HG03280 (cell line): ENCODE measurements at regions not wholly inside any gene's neighbourhood (a gene's known extent, or its start where the extent isn't known, plus 50 kb on each side); places are given as distances from the start of the nearest gene placed in this dataset.
"Not testable (repeated sequence)": the region's sequence is repeated elsewhere in the genome, so short reads cannot be mapped to it uniquely, and the experiment has no call there.

Source experiments
- ATAC-seq: cut with Tn5 transposase; IDR thresholded peaks from one replicate; pipeline ENCODE4 v1.9.1; 2021; ENCODE audit warnings: mild to moderate bottlenecking, moderate library complexity; ENCODE audit not compliant: unreplicated experiment

GRCh38 chr4:79850626-79851025 lies 222.4 kb downstream of the ANTXR2 start:
- no peak for ATAC-seq

DNA sequence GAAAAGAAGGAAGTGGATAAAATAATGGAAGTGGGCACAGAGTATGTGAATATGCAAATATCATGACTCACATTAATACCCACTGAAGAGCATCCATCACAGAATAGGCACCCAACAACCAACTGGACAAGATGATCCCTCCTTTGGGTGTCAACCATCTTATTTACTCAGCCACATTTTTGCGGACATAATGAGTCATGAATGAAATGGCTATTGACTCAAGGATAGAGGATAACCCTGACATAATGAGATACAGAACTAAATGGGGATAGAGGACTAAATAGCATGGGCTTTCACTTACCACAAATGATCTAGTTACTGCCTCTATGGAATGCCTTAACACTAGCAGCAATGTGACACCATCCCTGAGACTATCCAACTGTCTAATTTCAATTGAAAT lies 224.7 kb downstream of the ANTXR2 start:
- no peak for ATAC-seq

DNA sequence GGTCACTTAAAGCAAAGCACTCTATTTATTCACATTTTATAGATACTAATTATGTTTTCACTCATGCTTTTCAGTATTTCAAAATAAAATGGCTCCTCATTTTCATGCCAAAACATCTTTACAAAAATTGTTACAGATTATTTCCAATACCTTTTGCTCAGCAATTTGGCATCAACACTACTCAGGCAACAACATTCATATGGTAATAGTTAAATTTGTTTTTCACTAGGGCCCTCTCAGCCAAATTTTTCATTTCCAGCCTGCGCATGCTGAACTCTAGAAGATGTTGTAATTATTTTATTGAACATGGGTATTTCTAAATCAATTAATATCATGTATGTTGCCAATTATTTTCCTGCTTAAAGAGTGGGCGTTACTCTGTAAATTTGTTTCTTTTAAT lies 225.6 kb downstream of the ANTXR2 start:
- ATAC-seq, result no peak

DNA sequence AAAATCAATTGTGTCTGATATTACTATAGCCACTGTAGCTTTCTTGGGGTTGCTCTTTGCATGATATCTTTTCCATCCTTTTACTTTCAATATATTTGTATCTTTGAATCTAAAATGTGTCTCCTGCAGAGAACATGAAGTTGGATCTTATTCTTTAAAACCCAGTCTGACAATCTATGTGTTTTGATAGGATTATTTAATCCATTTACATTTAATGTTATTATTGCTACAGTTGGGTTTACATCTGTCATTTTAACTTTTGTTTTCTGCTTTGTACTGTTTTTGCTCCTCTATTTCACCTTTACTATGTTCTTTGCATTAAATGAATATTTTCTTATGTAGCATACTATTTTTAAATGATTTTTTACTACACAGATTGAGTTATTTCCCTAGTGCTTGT lies 230.9 kb downstream of the ANTXR2 start:
- ATAC-seq, result no peak

DNA sequence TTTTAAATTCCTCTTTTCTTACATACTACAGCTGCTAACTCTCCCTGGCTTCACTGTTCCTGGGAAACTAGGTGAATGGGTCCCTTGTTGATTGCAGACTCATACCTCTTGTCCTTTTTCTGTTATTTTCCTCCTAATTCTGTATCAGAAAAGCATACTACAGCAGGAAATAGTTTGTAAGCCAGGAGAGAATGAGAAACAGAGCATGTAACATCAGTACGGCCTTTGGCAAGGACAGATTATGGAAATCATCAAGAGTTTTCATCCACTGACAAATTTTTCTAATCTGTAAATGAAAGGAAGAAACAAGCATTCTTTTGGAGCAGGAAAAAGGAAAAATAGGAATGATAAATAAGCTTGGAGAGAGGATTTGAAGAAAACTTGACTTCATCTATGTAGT lies 239.2 kb downstream of the ANTXR2 start:
- no peak for ATAC-seq

DNA sequence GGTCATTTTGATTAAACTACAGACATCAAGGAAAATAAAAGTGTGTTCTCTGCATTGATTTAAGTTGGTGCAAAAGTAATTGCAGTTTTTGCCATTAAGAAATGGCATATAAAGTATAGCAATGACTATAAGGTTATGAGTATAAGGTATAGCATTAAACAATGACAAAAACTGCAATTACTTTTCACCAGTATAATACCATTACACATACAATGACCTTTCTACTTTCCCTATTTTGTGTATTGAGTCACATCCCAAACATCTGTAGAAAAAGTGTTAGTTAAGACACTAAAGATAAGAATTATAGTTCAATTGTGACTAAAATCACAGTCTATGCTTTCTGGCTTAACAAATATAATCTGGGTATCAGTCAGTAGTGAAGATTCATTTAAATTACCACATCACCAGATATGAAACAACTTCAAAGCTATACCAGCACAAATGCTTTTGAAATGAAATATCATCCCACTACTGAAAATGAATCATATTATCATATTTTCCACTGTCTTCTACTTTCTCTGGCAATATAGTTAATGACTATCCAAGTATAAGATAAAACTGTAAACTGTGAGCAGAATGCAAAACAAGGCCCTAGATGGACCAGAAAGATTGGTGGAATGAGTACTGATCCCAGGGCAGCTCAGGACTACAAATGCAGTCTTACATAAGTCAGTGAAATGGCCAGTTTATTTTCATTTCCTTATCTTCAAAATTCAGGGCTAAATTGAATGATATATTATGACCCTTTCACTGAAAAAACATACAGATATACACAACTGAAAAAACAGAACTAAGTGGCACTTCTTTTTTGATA lies 241.1 kb downstream of the ANTXR2 start:
- ATAC-seq, result no peak

- no peak for ATAC-seq
Observed at GRCh38 chr4:79831119-79831528, 241.9 kb downstream of the ANTXR2 start.

- no peak for ATAC-seq
Observed at GRCh38 chr4:79827283-79827682, 245.7 kb downstream of the ANTXR2 start.

GRCh38 chr4:79823148-79823763 lies 249.8 kb downstream of the ANTXR2 start:
- no peak for ATAC-seq

- ATAC-seq, result no peak
Observed at GRCh38 chr4:79820427-79820826, 252.6 kb downstream of the ANTXR2 start.

GRCh38 chr4:79807933-79808332 lies 265.1 kb downstream of the ANTXR2 start:
- not testable (repeated sequence) for ATAC-seq

GRCh38 chr4:79798047-79798446 lies 275.0 kb downstream of the ANTXR2 start:
- ATAC-seq, result no peak

- no peak for ATAC-seq
Observed at GRCh38 chr4:79796948-79797347, 276.1 kb downstream of the ANTXR2 start.

GRCh38 chr4:79788884-79789283 lies 284.1 kb downstream of the ANTXR2 start:
- ATAC-seq, result no peak

- no peak for ATAC-seq
Observed at GRCh38 chr4:79780129-79780528, 292.9 kb downstream of the ANTXR2 start.

DNA sequence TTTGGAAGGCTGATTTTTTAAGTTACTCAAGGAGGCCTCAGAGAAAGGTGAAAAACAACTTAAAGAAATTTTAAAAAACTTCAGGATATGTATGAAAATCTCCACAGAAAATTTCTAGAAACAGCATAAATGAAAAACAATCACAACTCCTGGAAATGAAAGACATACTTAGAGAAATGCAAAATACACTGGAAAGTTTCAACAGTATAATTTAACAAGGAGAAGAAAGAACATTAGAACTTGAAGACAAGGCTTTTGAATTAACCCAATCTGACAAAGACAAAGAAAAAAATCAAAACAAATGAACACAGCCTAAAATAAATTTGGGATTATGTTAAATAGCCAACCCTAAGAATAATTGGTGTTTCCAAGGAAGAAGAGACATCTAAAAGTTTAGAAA lies 300.5 kb downstream of the ANTXR2 start:
- no peak for ATAC-seq

GRCh38 chr4:79764120-79764519 lies 308.9 kb downstream of the ANTXR2 start:
- no peak for ATAC-seq

- ATAC-seq, result no peak
Observed at GRCh38 chr4:79763486-79764075, 309.4 kb downstream of the ANTXR2 start.

GRCh38 chr4:79759793-79760192 lies 313.2 kb downstream of the ANTXR2 start:
- no peak for ATAC-seq

- no peak for ATAC-seq
Observed at GRCh38 chr4:79757600-79757999, 315.4 kb downstream of the ANTXR2 start.

DNA sequence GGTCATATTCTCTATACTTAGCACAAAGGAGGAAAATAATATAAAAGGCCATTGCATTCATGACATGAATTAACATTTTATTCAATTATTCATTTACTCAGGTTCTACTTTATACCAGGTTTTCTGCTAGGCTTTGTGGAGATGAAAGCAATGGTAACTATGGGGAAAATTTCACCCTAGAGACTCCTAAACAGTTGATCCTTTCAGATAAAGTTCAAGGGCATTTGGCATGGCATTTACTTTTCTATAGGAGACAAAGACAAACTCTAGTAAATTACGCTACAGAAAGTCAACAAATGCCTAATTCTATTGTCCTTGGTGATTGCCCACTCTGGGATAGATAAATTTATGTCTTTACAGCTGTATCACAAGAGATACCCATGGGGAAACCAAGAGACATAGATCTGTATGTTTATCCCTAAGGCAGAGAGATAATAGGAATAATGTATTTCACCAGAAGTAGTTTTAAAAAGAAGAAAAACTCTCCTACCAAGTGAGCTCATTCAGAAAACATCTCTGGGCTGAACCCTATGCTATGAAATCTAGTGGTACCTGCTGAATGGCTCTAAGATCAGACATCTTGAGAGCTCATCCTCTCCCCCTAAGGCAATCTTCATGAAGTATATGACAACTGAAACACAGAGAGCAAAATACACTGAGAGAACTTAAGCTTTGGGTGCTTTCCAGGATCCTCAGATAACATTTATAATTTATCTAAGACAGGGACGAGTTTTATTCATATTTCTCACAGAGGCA lies 316.7 kb downstream of the ANTXR2 start:
- ATAC-seq, result no peak
